CD4-positive, CD25-positive, alpha-beta regulatory T cell (primary cell): ENCODE measurements at regions not wholly inside any gene's neighbourhood (a gene's known extent, or its start where the extent isn't known, plus 50 kb on each side); places are given as distances from the start of the nearest gene placed in this dataset.

Source experiments
- ATAC-seq, 2 donors: fragments of 150-1000 bp; cut with Tn5 transposase; one replicate each; pipeline ENCODE4 v1.10.0; 2021; ENCODE audit warnings: low read depth in 2 of 2, moderate number of reproducible peaks in 2 of 2, moderate library complexity in 1 of 2
- DNase-seq, 3 donors: peaks; one replicate each; pipeline versions ENCODE4 v3.0.0 to v3.0.0-alpha.2; 2012 to 2022; ENCODE audit warnings: mixed read lengths in 1 of 3
- H3K27ac ChIP-seq: one replicate; pipeline ENCODE4 v1.7.0; 2013; ENCODE audit warnings: mild to moderate bottlenecking, low read length; ENCODE audit not compliant: insufficient read depth, poor library complexity, severe bottlenecking
- H3K27me3 ChIP-seq: one replicate; pipeline ENCODE4 v1.7.0; 2013; ENCODE audit warnings: low read length; ENCODE audit not compliant: control insufficient read depth, insufficient read depth
- H3K36me3 ChIP-seq: one replicate; pipeline ENCODE4 v1.7.0; 2013; ENCODE audit warnings: mild to moderate bottlenecking, low read length, moderate library complexity; ENCODE audit not compliant: control insufficient read depth, insufficient read depth
- H3K4me1 ChIP-seq: 2 replicates; pipeline ENCODE4 v1.7.0; 2013; ENCODE audit warnings: mild to moderate bottlenecking, low read length; ENCODE audit not compliant: insufficient read depth, control insufficient read depth, poor library complexity, severe bottlenecking
- H3K4me3 ChIP-seq: one replicate; pipeline ENCODE4 v1.7.0; 2013; ENCODE audit warnings: low read depth, mild to moderate bottlenecking, low read length, moderate library complexity
- H3K9me3 ChIP-seq, 2 experiments: 1 replicate in 1 of 2; 2 replicates in 1 of 2; pipeline ENCODE4 v1.7.0; 2013; ENCODE audit warnings: low read length in 2 of 2, mild to moderate bottlenecking in 1 of 2, moderate library complexity in 1 of 2; ENCODE audit not compliant: control insufficient read depth in 2 of 2
- H3K27ac Mint-ChIP-seq, 3 donors: one replicate each; pipeline ENCODE4 v1.8.0; 2020 to 2022; ENCODE audit warnings: mild to moderate bottlenecking in 3 of 3, mixed read lengths in 3 of 3, moderate library complexity in 2 of 3
- H3K27me3 Mint-ChIP-seq: one replicate; pipeline ENCODE4 v1.8.0; 2022; ENCODE audit warnings: mild to moderate bottlenecking, mixed read lengths
- H3K36me3 Mint-ChIP-seq: one replicate; pipeline ENCODE4 v1.8.0; 2020; ENCODE audit warnings: mixed read lengths
- H3K4me1 Mint-ChIP-seq, 4 donors: one replicate each; pipeline ENCODE4 v1.8.0; 2020 to 2022; ENCODE audit warnings: mixed read lengths in 4 of 4, mild to moderate bottlenecking in 1 of 4
- H3K4me3 Mint-ChIP-seq, 4 donors: one replicate each; pipeline ENCODE4 v1.8.0; 2020 to 2022; ENCODE audit warnings: mild to moderate bottlenecking in 4 of 4, mixed read lengths in 4 of 4, moderate library complexity in 3 of 4
- H3K9me3 Mint-ChIP-seq, 7 donors: one replicate each; pipeline ENCODE4 v1.8.0; 2020 to 2022; ENCODE audit warnings: mixed read lengths in 7 of 7, mild to moderate bottlenecking in 3 of 7, moderate library complexity in 2 of 7

DNA sequence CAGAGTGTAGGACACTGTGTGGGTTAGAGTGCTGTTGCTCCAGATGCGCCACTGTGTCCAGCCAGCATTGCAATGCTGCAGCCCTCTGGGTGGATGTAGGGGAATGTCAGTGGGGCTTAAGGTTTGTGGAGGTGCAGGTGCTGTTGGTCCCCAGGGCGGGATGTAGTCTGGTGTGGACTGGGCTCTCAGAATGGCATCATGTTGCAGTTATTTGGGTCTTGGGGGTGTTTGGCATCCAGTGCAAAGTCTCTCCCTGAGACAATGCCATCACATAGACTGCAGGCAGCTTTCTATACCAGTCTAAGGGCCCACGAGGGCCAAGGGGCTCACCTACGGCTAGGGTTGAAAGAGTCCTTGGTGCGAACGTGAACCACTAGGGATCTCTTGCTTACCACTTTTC, 275.3 kb downstream of the SOX11 start:
- ATAC-seq (no peak), DNase-seq (no peak)
- H3K27ac Mint-ChIP-seq = no peak overlapping the region
- H3K4me1 ChIP-seq = no peaks in the 10 kb centered on the region
- no peak overlapping the region for H3K27ac ChIP-seq
- no peaks in the 10 kb centered on the region for H3K27me3 Mint-ChIP-seq
- no peaks in the 10 kb centered on the region for H3K9me3 ChIP-seq
- peaks cover 0 to 12% (median 4%) of the 10 kb centered on the region in 7 donors for H3K9me3 Mint-ChIP-seq
- no peak overlapping the region for H3K4me3 ChIP-seq
- no peaks in the 10 kb centered on the region for H3K4me1 Mint-ChIP-seq
- no peak overlapping the region for H3K4me3 Mint-ChIP-seq
- no peaks in the 10 kb centered on the region for H3K36me3 ChIP-seq
- no peaks in the 10 kb centered on the region for H3K36me3 Mint-ChIP-seq
- H3K27me3 ChIP-seq = no peaks in the 10 kb centered on the region

DNA sequence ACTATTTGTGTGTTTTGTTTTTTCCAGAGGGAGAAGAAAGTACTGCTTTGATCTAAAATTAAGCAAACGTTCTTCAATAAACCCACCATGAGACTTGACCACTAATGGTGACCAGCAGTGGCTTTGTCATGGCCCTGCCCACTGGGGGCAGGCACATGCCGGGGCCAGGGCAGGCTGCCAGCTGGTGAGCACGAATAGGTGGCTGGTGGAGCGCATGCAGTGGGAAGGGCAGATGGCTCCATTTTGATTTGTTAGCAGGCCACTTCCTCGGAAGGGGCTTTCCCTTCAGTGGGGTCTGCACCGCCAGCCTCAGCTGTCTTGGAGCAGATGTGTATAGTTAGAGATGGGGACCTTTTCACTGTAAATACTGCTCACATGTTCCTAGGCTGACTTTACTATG, 277.1 kb downstream of the SOX11 start:
- H3K4me1 Mint-ChIP-seq = no peaks in the 10 kb centered on the region
- no peaks in the 10 kb centered on the region for H3K36me3 ChIP-seq
- DNase-seq (no peak), ATAC-seq (no peak)
- no peak overlapping the region for H3K4me3 Mint-ChIP-seq
- H3K27ac ChIP-seq = no peak overlapping the region
- no peaks in the 10 kb centered on the region for H3K4me1 ChIP-seq
- no peaks in the 10 kb centered on the region for H3K27me3 Mint-ChIP-seq
- peaks cover 0 to 10% (median 4%) of the 10 kb centered on the region in 7 donors for H3K9me3 Mint-ChIP-seq
- no peaks in the 10 kb centered on the region for H3K9me3 ChIP-seq
- H3K27me3 ChIP-seq = no peaks in the 10 kb centered on the region
- H3K27ac Mint-ChIP-seq = no peak overlapping the region
- no peak overlapping the region for H3K4me3 ChIP-seq
- no peaks in the 10 kb centered on the region for H3K36me3 Mint-ChIP-seq

DNA sequence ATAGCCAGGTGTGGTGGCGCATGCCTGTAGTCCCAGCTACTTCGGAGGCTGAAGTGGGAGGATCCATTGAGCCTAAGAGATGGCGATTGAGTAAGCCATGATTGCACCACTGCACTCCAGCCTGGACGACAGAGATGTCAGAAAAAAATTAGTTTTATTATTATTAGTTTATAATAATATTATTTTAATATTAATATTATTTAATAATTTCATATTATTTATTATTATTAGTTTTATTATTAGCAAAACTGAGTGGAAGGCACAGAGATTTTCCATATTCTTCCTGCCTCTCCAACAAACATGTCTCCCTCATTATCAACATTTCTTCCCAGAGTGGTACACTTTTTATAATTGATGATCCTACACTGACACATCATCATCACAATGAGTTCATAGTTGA, 278.2 kb downstream of the SOX11 start:
- H3K9me3 ChIP-seq = peaks cover 0 to 2% of the 10 kb centered on the region in 2 experiments
- H3K4me3 ChIP-seq = no peak overlapping the region
- H3K4me1 ChIP-seq = no peaks in the 10 kb centered on the region
- H3K36me3 ChIP-seq = no peaks in the 10 kb centered on the region
- no peak overlapping the region for H3K4me3 Mint-ChIP-seq
- no peaks in the 10 kb centered on the region for H3K27me3 ChIP-seq
- no peak overlapping the region for H3K27ac ChIP-seq
- no peaks in the 10 kb centered on the region for H3K36me3 Mint-ChIP-seq
- DNase-seq (no peak), ATAC-seq (no peak)
- H3K27ac Mint-ChIP-seq = no peak overlapping the region
- H3K9me3 Mint-ChIP-seq = peaks cover 0 to 13% (median 6%) of the 10 kb centered on the region in 7 donors
- no peaks in the 10 kb centered on the region for H3K27me3 Mint-ChIP-seq
- H3K4me1 Mint-ChIP-seq = no peaks in the 10 kb centered on the region

DNA sequence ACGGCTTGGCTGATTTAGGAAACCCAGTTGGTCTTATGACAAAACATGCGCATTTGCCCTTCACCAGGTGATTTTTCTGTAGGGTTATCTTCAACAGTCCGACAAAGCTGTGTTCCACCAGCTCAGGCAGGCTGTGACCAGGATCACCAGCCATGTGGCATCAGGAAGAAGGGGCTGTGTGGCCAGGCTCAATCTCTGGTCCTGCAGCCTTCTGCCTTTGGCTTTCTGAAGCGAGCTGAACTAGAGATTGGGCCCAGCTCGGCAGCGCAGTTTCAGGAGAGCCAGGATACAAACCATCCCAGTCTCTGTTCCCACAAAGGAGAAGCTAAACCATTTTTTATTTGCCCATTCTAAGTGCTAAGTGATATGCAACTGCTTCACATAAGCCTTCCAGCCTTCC, 282.3 kb downstream of the SOX11 start:
- H3K9me3 ChIP-seq = peaks cover 0 to 2% of the 10 kb centered on the region in 2 experiments
- Mint-ChIP-seq H3K4me3 (no peak overlapping the region), H3K27ac (no peak overlapping the region), H3K27me3 (no peaks in the 10 kb centered on the region), H3K36me3 (no peaks in the 10 kb centered on the region), H3K4me1 (no peaks in the 10 kb centered on the region), H3K9me3 (peaks cover 1 to 9% (median 4%) of the 10 kb centered on the region in 7 donors)
- no peak for ATAC-seq
- DNase-seq = no peak
- no peak overlapping the region for H3K27ac ChIP-seq
- no peak overlapping the region for H3K4me3 ChIP-seq
- no peaks in the 10 kb centered on the region for H3K4me1 ChIP-seq
- no peaks in the 10 kb centered on the region for H3K27me3 ChIP-seq
- no peaks in the 10 kb centered on the region for H3K36me3 ChIP-seq

DNA sequence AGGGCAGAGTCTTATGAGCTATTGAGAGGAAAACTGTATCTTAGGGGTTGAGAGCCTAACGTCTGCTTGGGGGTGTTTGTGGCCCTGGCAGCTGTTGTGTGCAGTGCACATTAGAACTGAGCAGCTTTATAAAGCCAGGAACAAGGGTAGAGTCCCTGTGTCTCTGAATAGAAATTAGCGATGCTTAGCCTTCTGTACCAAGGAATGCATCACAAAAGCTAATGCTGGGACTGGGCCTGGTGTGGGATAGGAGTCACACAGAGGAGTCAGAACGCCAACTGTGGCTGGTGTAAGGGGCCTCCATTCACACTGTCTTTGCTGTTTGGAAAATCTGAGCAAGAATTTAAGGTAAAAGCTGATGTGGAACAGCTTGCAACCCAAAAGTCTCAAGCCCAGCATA, 283.2 kb downstream of the SOX11 start:
- Histone ChIP-seq H3K4me3 (no peak overlapping the region), H3K4me1 (no peaks in the 10 kb centered on the region), H3K27me3 (no peaks in the 10 kb centered on the region), H3K9me3 (peaks cover 0 to 2% of the 10 kb centered on the region in 2 experiments), H3K27ac (no peak overlapping the region), H3K36me3 (no peaks in the 10 kb centered on the region)
- ATAC-seq = no peak
- Mint-ChIP-seq H3K27ac (no peak overlapping the region), H3K4me3 (no peak overlapping the region), H3K27me3 (no peaks in the 10 kb centered on the region), H3K9me3 (peaks cover 2 to 9% (median 4%) of the 10 kb centered on the region in 7 donors), H3K4me1 (no peaks in the 10 kb centered on the region), H3K36me3 (no peaks in the 10 kb centered on the region)
- no peak for DNase-seq

DNA sequence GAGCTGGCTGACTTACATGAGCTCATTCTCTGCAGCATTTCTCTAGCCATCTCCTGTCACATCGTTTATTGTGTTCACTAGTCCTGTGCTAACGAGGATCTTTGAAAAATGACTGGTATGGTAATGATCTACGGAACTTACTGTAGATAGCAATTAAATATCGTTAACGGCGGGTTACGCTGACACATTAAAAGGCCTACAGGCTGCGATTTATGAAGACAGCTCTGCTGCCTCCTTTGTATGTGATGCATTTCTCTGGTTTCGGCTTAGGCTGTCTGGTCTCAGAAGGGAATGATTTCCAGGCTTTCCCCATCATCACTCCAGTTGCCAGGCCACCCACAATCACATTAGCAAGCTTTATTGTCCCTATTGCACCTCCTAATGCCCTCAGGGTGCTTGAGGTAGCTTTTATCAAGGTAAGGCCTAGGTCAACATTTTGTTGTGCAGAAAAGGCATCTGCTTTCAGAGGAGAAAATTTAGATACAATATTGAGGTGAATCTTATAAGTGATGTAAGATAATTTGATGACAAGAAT, 284.4 kb downstream of the SOX11 start:
- Mint-ChIP-seq H3K27me3 (no peaks in the 10 kb centered on the region), H3K27ac (no peak overlapping the region), H3K4me1 (no peaks in the 10 kb centered on the region), H3K36me3 (no peaks in the 10 kb centered on the region), H3K4me3 (no peak overlapping the region), H3K9me3 (peaks cover 0 to 8% (median 4%) of the 10 kb centered on the region in 7 donors)
- DNase-seq = no peak
- no peak overlapping the region for H3K4me3 ChIP-seq
- H3K9me3 ChIP-seq = peaks cover 0 to 2% of the 10 kb centered on the region in 2 experiments
- H3K27me3 ChIP-seq = no peaks in the 10 kb centered on the region
- no peaks in the 10 kb centered on the region for H3K36me3 ChIP-seq
- H3K27ac ChIP-seq = no peak overlapping the region
- no peak for ATAC-seq
- no peaks in the 10 kb centered on the region for H3K4me1 ChIP-seq

DNA sequence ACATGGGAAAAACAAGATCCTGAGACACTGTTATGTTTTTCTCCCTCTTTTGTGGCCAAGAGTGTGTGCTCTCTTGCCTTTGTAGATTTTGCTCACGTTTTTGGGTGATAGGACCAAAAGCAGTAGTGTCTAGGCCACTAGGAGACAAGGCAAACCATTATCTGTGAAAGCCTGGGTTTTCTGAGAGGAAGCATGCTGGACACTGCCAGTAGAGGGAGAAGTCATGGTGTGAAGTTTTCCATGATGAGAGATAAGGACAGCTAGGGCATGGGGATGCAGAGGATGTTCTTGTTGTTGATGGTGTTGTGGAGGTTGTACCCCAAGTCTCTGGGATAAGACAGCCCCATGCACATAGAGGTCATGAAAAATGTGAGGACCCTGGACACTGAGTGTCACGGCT, 285.3 kb downstream of the SOX11 start:
- H3K27me3 ChIP-seq = no peaks in the 10 kb centered on the region
- DNase-seq (no peak), ATAC-seq (no peak)
- H3K4me1 ChIP-seq = no peaks in the 10 kb centered on the region
- no peak overlapping the region for H3K4me3 Mint-ChIP-seq
- H3K27ac Mint-ChIP-seq = no peak overlapping the region
- no peak overlapping the region for H3K27ac ChIP-seq
- H3K4me3 ChIP-seq = no peak overlapping the region
- no peaks in the 10 kb centered on the region for H3K36me3 ChIP-seq
- no peaks in the 10 kb centered on the region for H3K27me3 Mint-ChIP-seq
- no peaks in the 10 kb centered on the region for H3K4me1 Mint-ChIP-seq
- peaks cover 0 to 8% (median 2%) of the 10 kb centered on the region in 7 donors for H3K9me3 Mint-ChIP-seq
- no peaks in the 10 kb centered on the region for H3K36me3 Mint-ChIP-seq
- H3K9me3 ChIP-seq = peaks cover 0 to 2% of the 10 kb centered on the region in 2 experiments

DNA sequence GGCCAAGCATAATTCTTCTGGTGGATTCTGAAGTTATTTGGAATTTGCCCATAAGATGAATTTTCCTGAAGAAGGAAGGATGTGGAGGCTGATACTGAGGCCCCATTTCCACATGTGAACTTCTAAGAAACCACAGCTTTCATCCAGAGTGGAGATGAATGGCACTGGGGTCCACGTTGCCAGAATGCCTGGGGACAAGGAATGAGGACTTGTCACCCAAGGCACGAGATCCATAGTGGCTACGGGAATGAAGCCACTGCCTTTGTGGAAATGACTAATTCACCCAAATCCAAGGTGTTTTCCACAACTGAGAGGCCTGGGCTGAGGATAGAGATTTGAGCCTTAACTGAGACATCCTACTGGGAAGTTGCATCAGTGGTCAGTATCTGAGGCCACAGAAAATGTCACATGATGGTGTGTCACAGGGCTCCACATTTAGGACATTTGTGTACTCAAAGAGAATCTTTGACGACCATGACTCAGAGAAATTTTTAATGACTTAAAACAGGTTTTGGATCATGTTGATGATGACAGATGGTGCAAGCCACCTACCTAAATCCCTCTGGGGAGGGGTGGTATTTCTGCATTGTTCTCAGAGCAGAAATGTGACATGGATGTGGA, 286.1 kb downstream of the SOX11 start:
- H3K27ac ChIP-seq = no peak overlapping the region
- Mint-ChIP-seq H3K4me3 (no peak overlapping the region), H3K36me3 (no peaks in the 10 kb centered on the region), H3K27ac (no peak overlapping the region), H3K27me3 (no peaks in the 10 kb centered on the region), H3K4me1 (no peaks in the 10 kb centered on the region), H3K9me3 (peaks cover 0 to 8% (median 2%) of the 10 kb centered on the region in 7 donors)
- H3K4me1 ChIP-seq = no peaks in the 10 kb centered on the region
- no peaks in the 10 kb centered on the region for H3K36me3 ChIP-seq
- H3K27me3 ChIP-seq = no peaks in the 10 kb centered on the region
- DNase-seq = no peak
- ATAC-seq = no peak
- H3K4me3 ChIP-seq = no peak overlapping the region
- peaks cover 0 to 2% of the 10 kb centered on the region in 2 experiments for H3K9me3 ChIP-seq
